Ovary (tissue), 7 donors: ENCODE measurements at regions not wholly inside any gene's neighbourhood (a gene's known extent, or its start where the extent isn't known, plus 50 kb on each side); places are given as distances from the start of the nearest gene placed in this dataset.

Experiments
- DNase-seq, 5 donors: peaks; one replicate each; pipeline ENCODE4 v3.0.0-alpha.2; 2019 to 2020
- H3K27ac ChIP-seq, 2 donors: fragments of 200-600 bp; one replicate each; pipeline versions ENCODE4 v1.5.1 to v1.8.0; 2019 to 2022
- H3K27me3 ChIP-seq: fragments of 200-600 bp; one replicate; pipeline ENCODE4 v1.8.0; 2022
- H3K36me3 ChIP-seq: fragments of 200-600 bp; sonication (generic); one replicate; pipeline ENCODE4 v1.5.1; 2019
- H3K4me1 ChIP-seq: one replicate; pipeline ENCODE4 v1.8.1; 2013; ENCODE audit warnings: mild to moderate bottlenecking, moderate library complexity; ENCODE audit not compliant: insufficient read depth
- H3K4me3 ChIP-seq: fragments of 200-600 bp; sonication (generic); one replicate; pipeline ENCODE4 v1.5.1; 2017
- H3K9me3 ChIP-seq, 2 donors: fragments of 200-600 bp in 1 of 2; sonication (generic) in 1 of 2; one replicate each; pipeline versions ENCODE4 v1.5.1 to v1.8.1; 2013 to 2019; ENCODE audit warnings: mild to moderate bottlenecking in 1 of 2, moderate library complexity in 1 of 2
- CTCF ChIP-seq, 3 donors: fragments of 450-650 bp in 2 of 3; fragments of 200-600 bp in 1 of 3; IDR thresholded peaks; one replicate each; pipeline versions ENCODE4 v1.5.1 to v1.8.0; 2016 to 2022; ENCODE audit warnings: antibody characterized with exemption in 3 of 3, mild to moderate bottlenecking in 1 of 3
- EP300 ChIP-seq: sonication (generic); formaldehyde crosslinking; IDR thresholded peaks from one replicate; pipeline ENCODE4 v1.6.1; 2017; ENCODE audit warnings: antibody characterized with exemption
- POLR2A ChIP-seq: fragments of 450-650 bp; IDR thresholded peaks from one replicate; pipeline ENCODE4 v1.6.1; 2017; ENCODE audit warnings: antibody characterized with exemption, mild to moderate bottlenecking, moderate library complexity
- WGBS, 3 donors: extraction: QIAGEN DNeasy Blood & Tissue Kit in 1 of 3; methylation state at CpG; one replicate each; pipeline versions ENCODE4 v1.1.5 to v1.1.7; 2013 to 2017; 5-methylcytosine and 5-hydroxymethylcytosine counted together
- intact Hi-C, 4 donors: fragments of 100-400 bp; cut with DNase I; formaldehyde crosslinking; loops; one replicate each; pipeline versions ENCODE4 v1.11.0 to v1.15.1; 2022 to 2023
- donor health status: DM: no; HTN: no; CAD: no; lungs with moderate emphysema.
- donor health status: DM: no; HTN: no; CAD: no.
- donor health status: Bipolar disorder and iron deficiency.
- donor health status: DM: no; HTN: no; CAD: no.
- donor health status: DM: yes; HTN: yes; CAD: no.

GRCh38 chr12:3998968-3999792 is 126.0 kb upstream of the PARP11 start:
- H3K36me3 ChIP-seq, result no peaks in the 10 kb centered on the region
- WGBS, 3 donors, result 63 to 78% (median 64%) methylated on average over 7 of the region's 7 CpGs
- H3K27me3 ChIP-seq, result no peaks in the 10 kb centered on the region
- H3K4me1 ChIP-seq, result no peaks in the 10 kb centered on the region
- intact Hi-C loops, result no loop called here
- no peak overlapping the region for H3K4me3 ChIP-seq
- TF ChIP-seq POLR2A (no peak), EP300 (no peak), CTCF (IDR thresholded peaks at IDR 0.05) (no peak)
- no peak for DNase-seq
- no peaks in the 10 kb centered on the region for H3K9me3 ChIP-seq
- H3K27ac ChIP-seq, result no peak overlapping the region

DNA sequence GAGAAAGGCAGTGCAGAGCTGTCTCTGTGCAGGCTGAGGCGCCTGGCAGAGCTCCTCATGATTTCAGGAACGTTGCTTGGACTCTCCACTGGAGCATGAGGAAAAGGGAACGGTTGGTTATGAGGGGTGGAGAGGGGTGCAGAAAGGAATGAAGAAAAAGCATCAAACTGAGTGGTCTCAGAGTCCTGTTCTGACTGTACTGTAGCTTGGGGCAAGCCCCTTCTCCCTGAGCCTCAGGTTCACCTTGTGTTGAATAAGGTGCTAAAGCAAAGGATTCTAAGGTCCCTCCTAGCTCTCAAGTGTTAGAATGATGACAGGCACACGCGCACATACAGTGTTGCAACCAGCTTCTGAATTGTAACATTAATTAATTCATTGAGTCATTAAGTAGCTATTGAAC is 125.2 kb upstream of the PARP11 start:
- H3K36me3 ChIP-seq, result no peaks in the 10 kb centered on the region
- no peaks in the 10 kb centered on the region for H3K4me1 ChIP-seq
- TF ChIP-seq POLR2A (no peak), EP300 (no peak), CTCF (IDR thresholded peaks at IDR 0.05) (no peak)
- no peak overlapping the region for H3K27ac ChIP-seq
- no peaks in the 10 kb centered on the region for H3K9me3 ChIP-seq
- WGBS, 3 donors, result 78 to 82% (median 79%) methylated on average over 5 of the region's 5 CpGs
- H3K4me3 ChIP-seq, result no peak overlapping the region
- H3K27me3 ChIP-seq, result no peaks in the 10 kb centered on the region
- intact Hi-C loops, result no loop called here
- DNase-seq, result no peak

GRCh38 chr12:3996322-3996721 is 123.1 kb upstream of the PARP11 start:
- Histone ChIP-seq H3K27ac (no peak overlapping the region), H3K4me3 (no peak overlapping the region), H3K4me1 (no peaks in the 10 kb centered on the region), H3K9me3 (no peaks in the 10 kb centered on the region), H3K27me3 (no peaks in the 10 kb centered on the region), H3K36me3 (no peaks in the 10 kb centered on the region)
- WGBS, 3 donors, result 54 to 66% (median 62%) methylated on average over 5 of the region's 5 CpGs
- intact Hi-C loops, result no loop called here
- no peak for DNase-seq
- TF ChIP-seq POLR2A (no peak), EP300 (no peak), CTCF (IDR thresholded peaks at IDR 0.05) (no peak)

DNA sequence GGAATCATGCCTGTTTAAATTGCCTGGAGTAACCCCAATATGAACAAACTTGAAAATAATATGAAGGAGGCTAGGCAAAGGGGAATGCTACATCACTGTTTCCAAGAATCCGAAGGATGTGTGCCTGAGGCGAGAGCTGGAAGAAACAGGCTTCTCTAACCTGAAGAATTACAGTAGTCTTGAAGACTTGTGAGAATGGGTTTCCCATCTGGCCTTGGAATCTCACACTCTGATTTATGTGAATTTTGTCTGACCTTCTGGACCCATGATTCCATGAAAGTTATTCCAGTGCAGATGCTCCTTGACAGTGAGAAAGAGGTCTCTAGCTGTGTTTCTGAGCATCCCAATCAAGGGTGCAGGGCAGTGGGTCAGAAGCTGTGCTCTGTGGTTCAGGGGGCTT is 122.1 kb upstream of the PARP11 start:
- H3K27me3 ChIP-seq, result no peaks in the 10 kb centered on the region
- TF ChIP-seq POLR2A (no peak), CTCF (IDR thresholded peaks at IDR 0.05) (no peak), EP300 (no peak)
- H3K36me3 ChIP-seq, result no peaks in the 10 kb centered on the region
- H3K4me3 ChIP-seq, result no peak overlapping the region
- DNase-seq, result no peak
- intact Hi-C loops, result no loop called here
- no peaks in the 10 kb centered on the region for H3K4me1 ChIP-seq
- H3K27ac ChIP-seq, result no peak overlapping the region
- no peaks in the 10 kb centered on the region for H3K9me3 ChIP-seq
- 80 to 87% (median 84%) methylated on average over 2 of the region's 2 CpGs for WGBS, 3 donors
